Vagina (tissue), 2 donors: ENCODE measurements at regions not wholly inside any gene's neighbourhood (a gene's known extent, or its start where the extent isn't known, plus 50 kb on each side); places are given as distances from the start of the nearest gene placed in this dataset.

Experiments
- CTCF ChIP-seq, 3 experiments: fragments of 450-650 bp in 2 of 3; fragments of 200-600 bp in 1 of 3; sonication (generic) in 1 of 3; IDR thresholded peaks; one replicate each; pipeline ENCODE4 v1.5.1; 2017 to 2019; ENCODE audit warnings: antibody characterized with exemption in 3 of 3, mild to moderate bottlenecking in 2 of 3, moderate library complexity in 2 of 3
- POLR2A ChIP-seq, 2 donors: fragments of 450-650 bp; IDR thresholded peaks; one replicate each; pipeline ENCODE4 v1.6.1; 2017; ENCODE audit warnings: antibody characterized with exemption in 2 of 2, mild to moderate bottlenecking in 2 of 2, moderate library complexity in 2 of 2
- POLR2AphosphoS5 ChIP-seq, 2 donors: sonication (generic); formaldehyde crosslinking; IDR thresholded peaks; one replicate each; pipeline ENCODE4 v1.9.0; 2017; ENCODE audit warnings: antibody characterized with exemption in 2 of 2, mild to moderate bottlenecking in 2 of 2, low read depth in 1 of 2; ENCODE audit not compliant: insufficient read depth in 1 of 2

- no peak for TF ChIP-seq CTCF (IDR thresholded peaks at IDR 0.05)
- TF ChIP-seq POLR2A (IDR thresholded peaks at IDR 0.05), result no peak
- TF ChIP-seq POLR2AphosphoS5 (IDR thresholded peaks at IDR 0.05; ENCODE audit: insufficient read depth in 1 of 2, low read depth in 1 of 2), result no peak
Measured at GRCh38 chr7:54183055-54183454, 359.1 kb upstream of the VSTM2A start.
